ENCODE measurements at regions not wholly inside any gene's neighbourhood (a gene's known extent, or its start where the extent isn't known, plus 50 kb on each side); places are given as distances from the start of the nearest gene placed in this dataset.
A peak's percentile ranks its signal among the peaks of the same experiment; 100 is the strongest.

DNA sequence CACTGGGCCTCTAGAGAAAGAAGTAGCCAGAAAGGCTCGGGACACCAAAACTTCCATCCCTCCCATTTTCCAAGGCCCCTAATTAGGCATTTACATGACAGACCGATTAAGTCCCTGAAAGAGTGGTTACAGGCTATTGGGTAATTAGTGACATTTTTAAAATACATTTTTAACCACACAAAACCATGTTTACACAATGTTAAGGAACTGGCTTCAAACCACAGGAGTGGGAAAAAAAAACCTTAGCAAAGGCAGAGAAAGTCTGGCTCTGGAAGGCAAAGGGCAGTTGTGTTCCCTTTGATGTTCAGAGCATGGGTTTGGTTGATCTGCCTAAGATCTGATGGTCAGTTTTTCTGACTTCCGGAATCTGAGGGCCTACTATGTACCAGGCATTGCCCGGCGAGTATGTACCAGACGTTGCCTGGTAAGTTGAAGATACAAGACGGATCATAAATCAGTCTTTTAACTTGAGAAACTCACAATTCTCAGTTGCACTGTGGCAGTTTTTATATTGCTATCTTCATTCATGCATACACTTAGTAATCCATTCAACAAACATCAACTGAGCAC is 576.5 kb downstream of the MED13L start:
- DNase-seq: no peak

DNA sequence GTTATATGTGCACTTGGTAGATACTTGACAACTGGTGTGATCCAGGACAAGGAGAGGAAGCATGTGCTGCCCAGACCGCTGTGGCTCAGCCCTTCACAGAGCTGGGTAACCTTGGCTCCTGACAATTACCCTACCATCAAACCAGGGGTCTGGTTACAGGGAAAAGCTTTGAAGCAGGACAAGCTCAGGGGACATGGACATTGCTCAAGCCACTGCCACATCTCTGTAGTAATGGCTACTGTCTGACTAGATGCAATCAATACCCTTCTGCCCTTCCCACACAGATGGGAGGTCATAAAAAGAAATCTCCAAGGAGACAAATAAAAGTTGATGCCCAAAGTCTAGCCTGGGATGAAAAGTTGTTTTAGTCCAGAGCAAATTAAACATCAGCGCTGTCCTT is 577.4 kb downstream of the MED13L start:
- no peak for DNase-seq

DNA sequence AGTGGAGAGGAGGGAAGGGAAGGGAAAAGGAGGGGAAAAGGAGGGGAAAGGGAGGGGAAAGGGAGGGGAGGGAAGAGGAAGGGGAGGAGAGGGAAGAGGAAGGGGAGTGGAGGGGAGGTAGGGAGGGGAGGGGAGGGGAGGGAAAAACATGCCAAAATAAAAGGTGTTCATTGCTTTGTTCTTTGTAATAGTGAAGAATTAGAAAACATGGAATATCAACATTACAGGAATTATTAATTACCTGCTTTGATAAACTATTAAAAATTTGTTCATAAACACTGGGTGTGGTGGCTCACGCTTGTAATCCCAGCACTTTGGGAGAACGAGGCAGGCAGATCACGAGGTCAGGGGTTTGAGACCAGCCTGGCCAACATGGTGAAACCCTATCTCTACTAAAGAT is 579.2 kb downstream of the MED13L start:
- no peak for DNase-seq

DNA sequence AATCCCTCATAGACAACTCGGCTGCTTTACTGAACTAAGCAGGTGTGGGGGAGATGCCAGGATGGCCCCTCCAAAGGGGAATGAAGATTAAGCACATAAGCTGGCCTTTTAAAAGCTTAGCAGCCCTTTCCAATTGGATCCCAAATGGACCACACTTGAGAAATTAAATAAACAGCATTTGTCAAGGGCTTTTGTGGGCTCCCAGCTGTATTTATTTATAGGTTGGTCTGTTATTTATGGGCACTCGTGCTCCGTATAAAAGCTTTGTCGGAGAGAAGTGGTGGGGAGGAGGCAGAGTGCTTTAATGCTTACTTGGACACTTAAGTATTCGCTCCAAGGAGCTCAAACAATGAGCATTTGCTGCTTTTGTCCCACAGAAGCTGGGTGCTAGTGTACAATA is 580.2 kb downstream of the MED13L start:
- DNase-seq: no peak

DNA sequence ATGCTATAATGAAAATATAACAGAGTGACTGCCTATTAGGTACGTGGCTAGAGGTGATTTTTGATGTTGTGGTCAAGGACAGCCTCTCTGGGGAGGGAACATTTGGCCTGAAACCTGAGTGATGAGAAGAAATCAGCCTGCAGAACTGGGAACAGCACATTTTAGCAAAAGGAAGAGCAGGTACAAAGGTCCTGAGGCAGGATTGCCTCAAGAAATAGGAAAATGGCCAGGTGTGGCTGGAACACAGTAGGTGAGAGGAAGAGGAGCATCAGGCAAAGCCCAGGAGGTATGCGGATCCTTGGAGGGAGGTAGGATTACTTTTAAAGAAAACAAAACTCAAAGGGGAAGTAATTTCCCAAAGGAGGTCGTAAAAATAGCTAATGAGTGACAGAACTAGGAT is 582.9 kb downstream of the MED13L start:
- DNase-seq: no peak

DNA sequence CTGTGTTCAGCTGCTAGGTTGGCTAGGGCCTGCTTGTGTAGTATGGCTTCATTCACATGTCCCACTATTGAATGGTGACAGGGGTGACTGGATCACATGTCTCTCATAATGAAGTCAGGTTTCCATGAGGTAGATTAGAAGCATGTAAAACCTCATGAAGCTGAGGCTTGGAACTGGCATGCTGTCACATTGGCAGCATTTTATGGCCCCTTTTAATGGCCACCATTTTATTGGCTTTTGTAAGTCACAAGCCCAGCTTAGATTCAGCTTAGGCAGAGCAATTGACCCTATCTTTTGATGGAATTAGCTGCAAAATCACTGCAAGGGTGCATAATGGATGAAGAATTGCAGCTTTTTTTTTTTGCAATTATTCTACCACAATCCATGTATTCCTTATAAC is 583.5 kb downstream of the MED13L start:
- DNase-seq: no peak

DNA sequence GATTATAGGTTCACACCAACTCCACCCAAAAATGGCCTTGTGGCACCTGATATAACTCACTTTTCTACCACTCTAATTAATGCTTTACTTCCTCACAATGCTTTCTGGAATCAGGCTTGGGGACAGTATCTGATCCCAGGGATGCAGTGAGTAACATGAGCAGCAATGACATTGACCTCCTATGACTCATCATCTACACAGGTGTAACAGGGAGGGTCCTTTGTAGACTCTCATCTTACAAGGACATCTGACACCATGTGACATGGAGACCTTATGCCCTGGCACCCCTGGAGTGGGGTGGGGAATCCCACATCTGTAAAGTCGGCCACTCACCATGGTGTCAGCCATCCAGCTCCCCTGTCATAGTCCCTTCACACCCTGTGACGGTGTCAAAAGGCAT is 586.4 kb downstream of the MED13L start:
- DNase-seq: no peak

DNA sequence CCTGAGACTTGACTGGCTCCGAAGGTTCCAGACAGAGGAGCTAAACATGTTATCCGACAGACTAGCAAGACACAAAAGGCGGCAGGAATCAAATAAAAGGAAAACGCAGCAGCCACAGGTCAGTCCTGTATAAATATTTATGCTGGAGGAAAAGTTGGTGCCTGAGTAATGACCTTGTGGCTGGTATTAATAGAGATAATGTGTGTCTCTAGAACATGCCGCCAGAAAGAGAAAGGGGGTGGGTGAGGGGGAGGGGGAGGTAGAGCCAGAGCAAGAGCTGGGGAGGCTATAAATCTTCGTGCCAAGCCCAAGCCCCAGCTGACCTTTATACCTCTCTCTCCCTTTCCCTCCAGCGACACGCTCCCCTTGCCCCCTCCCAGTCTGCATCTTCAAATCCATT is 590.4 kb downstream of the MED13L start:
- DNase-seq: no peak

DNA sequence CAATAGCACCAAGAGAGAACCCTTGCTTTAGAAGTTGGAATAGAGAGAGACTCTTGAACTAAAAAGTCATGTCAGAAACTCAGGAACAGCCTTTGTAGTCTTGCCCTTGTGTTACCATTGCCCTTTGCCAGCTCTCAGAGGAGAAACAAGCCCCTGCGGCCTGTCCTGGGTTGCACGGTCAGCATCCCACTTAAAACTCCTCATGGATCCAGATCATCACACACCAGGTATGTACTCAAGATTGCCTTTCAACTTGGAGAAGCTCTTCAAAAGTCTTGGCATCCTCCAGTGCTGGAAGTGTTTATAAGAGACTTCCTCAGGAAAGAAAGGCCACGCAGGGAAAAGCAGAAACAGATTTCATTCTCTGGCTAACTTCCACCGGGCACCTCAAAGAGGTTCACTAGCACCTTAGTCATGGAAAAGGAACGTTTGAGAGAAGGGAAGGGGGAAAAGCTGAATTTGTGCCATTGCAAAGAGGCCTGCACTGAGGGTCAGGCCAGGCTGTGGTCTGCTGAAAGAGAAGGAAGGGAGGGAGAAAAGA is 594.2 kb downstream of the MED13L start:
- no peak for DNase-seq

DNA sequence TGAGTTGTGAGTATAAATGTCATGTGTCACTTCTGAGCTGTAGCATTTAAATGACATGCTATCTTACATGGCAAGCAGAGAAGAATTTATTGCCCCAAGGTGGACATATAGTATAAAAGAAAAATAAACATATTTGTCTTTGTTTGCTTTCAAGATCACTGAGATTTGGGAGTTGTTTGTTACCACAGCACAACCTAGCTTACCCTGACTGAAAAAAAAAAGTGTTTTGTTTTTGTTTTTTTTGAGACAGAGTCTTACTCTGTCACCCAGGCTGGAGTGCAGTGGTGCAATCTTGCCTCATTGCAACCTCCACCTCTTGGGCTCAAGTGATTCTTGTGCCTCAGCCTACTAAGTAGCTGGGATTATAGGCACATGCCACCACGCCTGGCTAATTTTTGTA is 596.5 kb downstream of the MED13L start:
- no peak for DNase-seq

DNA sequence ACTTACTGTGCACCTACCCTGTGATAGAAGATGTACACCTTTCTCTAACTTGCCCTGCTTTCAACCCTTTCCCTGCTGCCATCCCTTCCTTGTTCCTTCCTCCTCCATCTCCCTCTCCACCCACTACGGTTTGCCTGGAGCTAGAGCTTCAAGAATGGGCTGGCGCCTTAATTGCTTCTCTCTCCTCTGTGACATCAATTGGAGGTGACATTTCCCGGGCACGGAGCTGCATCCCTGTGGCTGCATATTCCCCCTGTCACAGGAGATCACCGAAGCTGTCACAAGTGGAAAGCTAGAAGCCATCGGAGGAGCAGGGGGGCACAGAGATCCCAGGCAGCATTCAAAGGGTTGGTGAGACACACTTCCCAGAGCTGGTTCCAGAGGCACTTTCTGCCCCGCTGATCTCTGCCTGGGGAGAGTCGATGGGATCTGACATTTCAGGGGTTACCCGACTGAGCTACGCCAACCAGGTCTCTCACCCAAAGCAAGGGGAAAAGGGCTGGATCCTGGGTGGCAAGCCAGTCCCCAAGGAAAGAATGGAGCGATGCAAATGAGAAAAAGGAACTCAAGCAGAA is 604.9 kb downstream of the MED13L start:
- DNase-seq: no peak

DNA sequence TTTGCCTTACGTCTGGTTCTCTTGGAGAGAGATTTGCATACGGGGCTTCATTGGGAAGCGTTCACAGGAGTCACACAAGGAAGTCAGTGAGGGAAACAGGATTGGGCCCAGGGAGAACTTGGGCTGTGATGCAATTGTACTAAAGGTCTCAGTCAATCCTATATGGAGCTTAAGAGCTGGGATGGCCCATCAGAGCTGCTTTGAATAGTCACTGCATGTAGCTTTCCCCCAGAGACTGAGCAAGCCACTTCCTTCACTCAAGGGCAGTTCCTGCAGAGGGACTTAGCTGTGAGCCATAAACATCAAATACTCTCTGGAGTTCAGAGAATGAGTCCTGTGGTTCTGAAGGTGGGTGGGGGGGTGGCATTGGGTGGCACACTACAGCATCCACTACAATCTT is 605.4 kb downstream of the MED13L start:
- DNase-seq: no peak

DNA sequence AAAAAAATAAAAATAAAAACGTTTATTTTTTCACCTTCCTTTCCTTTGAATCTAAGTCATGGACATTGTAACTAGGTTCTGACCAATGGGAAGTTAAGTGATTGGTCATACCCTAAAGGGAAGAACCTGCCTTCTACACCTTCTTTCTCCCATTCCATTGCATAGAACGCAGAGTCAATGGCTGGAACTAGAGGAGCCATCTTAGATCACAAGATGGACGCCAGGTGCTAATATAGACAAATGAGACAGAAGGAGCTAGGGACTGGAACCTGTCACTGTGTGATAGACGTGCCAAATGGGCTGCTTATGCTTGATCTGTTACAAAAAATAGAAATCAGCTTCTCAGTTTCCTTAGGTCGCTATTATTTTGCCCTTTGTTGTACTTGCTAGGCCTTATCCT is 606.6 kb downstream of the MED13L start:
- DNase-seq: no peak

DNA sequence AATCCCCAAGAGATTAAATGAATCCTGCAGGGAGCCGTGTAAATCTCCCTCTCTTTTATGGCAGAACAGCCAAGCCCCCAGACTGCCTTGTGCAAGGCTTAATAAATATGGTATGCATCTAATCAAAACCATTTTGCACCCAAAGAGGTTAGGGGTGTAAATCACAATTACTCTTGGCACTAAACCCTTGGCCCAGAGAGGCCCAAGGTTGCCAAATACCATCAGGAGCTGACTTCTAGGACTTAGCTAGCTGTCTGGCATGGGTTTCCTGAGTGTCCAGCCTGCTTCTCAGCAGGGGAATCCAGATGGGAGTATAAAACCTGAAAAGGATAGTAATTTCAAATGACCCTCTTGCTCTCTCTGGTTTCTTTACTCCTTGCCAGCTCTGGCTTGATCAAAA is 610.4 kb downstream of the MED13L start:
- DNase-seq: no peak

DNA sequence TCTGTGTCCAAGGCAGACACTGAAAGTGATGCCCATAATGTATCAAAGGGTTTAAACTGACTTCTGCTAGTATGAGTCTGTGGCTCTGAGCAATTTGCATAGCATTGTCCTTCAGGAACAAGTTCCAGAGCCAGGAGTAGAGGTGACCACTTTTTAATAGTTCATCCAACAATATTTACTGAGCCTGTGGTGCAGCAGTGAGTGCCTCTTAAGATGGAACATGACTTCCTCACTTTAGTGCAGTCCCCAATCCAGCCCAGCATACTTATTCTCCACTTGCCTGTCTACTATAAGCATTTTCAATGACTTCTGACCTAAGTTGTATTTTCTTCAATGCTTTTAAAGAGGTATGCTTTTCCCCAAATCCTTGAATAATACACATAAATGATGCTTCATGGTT is 611.3 kb downstream of the MED13L start:
- no peak for DNase-seq

DNA sequence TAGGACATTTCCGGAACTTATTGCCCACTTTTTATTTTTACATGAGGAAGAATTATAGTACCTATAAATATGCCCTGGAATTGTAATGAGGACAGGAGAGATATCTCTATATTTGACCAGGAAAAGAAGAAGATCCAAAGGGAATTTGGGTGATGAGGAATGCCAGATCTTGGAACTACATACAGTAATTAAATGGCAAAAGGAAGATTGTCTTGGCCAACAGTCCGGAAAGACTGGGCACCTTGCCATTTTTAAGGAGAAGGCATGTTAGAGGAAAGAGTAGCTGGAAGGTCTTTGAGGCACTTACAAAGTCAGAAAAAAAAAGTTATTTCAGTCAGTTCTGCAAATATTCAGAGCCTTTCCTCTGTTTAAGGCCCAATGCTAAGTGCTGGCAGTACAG is 616.4 kb downstream of the MED13L start:
- DNase-seq: peak; percentile 28

DNA sequence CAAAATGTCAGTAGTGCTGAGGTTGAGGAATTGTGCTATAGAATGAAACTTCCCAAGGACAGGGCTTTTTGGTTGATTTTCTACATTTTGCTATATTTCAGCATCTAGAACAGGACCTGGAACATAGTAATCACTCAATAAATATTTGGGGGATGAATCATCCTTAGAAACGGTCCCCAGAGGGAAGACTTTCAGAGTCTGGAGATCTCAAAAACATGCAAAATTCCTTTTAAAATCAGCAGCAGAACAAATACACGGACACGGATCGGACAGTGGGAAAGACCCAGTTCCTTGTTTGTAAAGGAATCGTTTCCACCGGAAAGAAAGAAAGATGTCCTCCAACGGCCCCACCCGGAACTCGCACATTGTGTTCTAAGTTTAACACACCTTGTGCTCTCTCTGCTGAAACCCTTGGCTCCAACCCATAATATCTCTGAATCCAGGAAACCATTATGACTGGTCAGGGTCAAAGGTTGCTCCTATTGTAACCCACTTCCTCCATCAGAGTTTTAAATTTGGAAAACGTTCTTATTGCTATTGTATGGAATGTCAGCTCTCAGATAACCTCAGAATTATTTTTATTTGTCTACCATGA is 617.2 kb downstream of the MED13L start:
- DNase-seq: peak; percentile 53

DNA sequence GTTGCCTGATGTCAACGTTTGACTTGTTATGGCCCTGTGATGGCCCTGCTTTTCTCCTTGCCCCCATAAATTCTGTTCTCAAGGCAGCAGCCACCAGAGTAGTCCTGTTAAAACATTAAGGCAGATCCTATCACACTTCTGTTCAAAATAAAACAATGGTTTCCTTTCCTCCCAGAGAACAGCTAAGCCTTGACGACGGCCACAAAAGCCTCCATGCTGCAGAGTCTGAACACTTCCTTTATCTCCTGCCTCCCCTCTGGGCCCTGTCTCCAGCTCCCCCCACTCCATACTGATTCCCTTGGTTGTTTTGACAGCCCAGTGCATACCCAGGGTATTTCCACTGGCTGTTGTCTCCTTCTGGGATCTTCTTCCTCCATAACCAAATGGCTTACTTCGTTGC is 618.1 kb downstream of the MED13L start:
- no peak for DNase-seq

DNA sequence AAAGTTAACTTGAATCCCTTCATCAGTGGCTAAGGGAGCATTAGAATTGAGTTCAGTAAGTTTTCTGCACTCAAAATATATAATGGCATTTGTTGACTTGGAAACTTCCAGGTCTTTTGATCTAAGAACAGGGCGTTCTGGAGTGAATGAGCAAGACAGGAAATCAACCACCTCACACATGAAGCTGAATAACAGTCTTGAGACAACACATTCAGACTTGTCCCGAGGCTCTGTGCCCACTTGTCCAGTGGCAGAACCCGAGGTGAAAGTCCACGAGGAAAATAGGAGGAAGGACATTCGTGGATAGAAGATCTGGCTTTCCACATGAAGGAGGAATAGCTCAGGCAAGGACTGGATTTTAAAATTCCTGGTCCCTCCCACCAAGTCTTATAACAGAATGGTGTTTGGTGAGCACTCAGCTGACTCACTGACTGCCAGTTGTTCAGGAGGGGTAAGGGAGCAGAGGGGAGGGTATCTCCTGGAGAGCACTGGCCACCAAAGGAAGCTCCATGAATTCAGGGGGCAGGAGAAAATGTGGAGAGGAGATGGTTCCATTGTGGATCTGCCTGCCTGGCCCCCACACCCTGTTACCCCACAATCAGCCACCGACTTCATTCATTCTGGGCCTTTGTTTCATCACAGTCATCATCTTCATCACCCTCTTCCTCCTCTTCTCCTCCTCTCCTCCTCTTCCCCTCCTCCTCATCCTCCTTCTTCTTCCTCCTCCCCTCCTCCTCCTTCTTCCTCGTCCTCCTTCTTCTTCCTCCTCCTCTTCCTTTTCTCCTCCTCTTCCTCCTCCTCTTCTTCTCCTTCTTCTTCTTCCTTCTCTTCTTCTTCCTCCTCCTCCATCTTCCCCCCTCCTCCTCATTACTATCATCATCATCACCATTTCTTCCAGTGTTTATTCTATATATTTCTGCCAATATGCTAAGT is 620.1 kb downstream of the MED13L start:
- no peak for DNase-seq

DNA sequence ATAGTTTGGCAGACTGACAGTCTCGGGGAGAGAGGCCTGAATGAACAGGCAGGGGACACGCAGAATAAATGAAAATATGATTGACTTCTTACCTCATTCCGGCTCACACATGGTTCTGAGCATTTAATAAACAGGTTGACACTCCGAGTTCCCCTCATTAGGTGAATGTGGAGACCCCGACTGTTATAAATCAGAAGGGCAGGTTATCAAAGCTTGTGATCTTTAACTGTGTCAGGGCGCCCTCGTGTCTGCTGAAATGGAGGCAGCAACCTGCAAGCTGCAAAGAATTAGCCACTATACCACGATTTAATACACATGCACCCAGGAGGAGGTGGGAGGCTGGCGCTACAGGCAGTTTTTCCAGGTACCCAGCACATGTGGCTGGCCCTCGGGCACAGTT is 627.5 kb downstream of the MED13L start:
- no peak for DNase-seq

DNA sequence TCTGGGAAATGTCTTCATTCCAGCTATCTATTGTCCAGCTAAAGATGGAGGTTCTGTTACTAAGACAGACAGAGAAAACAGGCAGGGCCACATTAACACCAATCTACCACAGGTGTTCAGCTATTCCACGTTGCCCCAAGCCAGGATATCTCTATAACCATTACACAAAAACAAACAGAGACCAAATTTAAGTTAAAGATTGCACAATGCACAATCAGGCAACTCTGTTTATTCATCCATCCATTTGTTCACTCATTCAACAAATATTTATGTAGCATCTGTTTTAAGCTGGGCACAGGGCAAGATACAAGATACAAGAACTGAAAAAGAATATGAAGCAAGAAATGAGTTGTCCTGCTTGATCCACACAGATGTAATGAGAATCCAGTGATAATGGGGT is 629.0 kb downstream of the MED13L start:
- no peak for DNase-seq

DNA sequence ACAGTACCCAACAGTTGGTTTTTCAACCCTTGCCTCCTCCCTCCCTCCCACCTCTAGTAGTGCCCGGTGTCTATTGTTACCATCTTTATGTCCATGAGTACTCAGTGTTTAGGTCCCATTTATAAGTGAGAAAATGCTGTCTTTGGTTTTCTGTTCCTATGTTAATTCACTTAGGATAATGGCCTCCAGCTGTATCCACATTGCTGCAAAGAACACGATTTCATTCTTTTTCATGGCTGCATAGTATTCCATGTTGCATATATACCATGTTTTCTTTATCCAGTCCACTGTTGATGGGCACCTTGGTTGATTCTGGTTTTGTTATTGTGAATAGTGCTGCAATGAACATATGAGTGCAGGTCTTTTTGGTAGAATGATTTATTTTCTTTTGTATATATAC is 631.3 kb downstream of the MED13L start:
- DNase-seq: no peak

DNA sequence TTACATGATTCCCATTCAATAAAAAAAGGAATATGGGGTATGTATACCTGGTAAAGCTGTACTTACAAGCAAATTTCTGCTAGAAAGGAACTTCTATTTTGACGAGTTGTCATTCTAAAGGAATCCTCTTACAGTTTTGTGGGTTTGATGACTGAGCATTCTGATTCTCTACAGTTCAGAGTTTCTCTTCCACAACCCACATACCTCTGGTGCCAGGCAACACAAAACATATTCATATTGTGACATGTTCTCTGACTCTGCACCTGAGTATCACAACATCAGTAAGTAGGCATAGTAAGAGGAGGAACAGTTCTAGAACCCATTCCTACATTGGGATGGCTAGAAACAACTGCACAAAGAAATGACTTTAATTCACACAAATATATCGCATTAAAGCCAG is 636.6 kb downstream of the MED13L start:
- peak; percentile 4 for DNase-seq

DNA sequence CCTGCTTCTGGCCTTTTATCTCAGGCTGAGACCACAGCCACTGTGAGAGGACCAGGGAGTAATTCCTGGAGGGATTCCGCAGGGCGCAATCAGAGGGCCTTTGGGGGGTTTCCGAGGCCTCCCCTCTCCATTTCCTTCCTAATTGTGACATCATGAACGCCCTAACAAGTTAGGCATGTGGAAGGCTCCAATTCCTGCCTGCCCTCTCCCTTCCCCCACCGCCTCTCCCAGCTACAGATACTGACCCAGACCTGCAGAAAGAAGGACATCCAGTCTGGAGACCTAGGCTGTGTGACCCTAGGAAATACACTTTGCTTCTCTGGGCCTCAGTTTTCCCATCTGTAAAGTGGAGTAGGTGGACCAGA is 637.9 kb downstream of the MED13L start:
- DNase-seq: no peak

All from fibroblast of skin of back (primary cell).